ENCODE measurements at regions not wholly inside any gene's neighbourhood (a gene's known extent, or its start where the extent isn't known, plus 50 kb on each side); places are given as distances from the start of the nearest gene placed in this dataset.

GRCh38 chr4:148984951-148985350 lies 542.7 kb upstream of the NR3C2 start:
- H2AFZ ChIP-seq (ENCODE audit: low read length) = no peak overlapping the region
- 0 out of 2 replicates have a peak, but pooled peaks cover 9% of the 10 kb centered on the region for H3K9me3 ChIP-seq (ENCODE audit: low read length)
- in situ Hi-C loops (cut with HindIII; ENCODE audit: extremely low pct_ligation_motif_present, low pct_unique_long_range_greater_than_20kb) = loop anchor here (25.0 kb wide), 1 partner anchor 277 kb away; no protein-coding TSS in a partner anchor
- no peak for TF ChIP-seq ZNF761 (CRISPR knock-in tag; conservative IDR thresholded peaks at IDR 0.05)
- no peak for TF ChIP-seq ZNF264 (CRISPR knock-in tag; IDR thresholded peaks at IDR 0.05)
- TF ChIP-seq JUND (CRISPR knock-in tag; IDR thresholded peaks at IDR 0.05) = no peak
- TF ChIP-seq ZFYVE20 (CRISPR knock-in tag; IDR thresholded peaks at IDR 0.05; ENCODE audit: borderline replicate concordance, low read depth) = no peak
- TF ChIP-seq E2F2 (CRISPR knock-in tag; IDR thresholded peaks at IDR 0.05; ENCODE audit: borderline replicate concordance) = no peak
- no peak for TF ChIP-seq ZNF326 (CRISPR knock-in tag; IDR thresholded peaks at IDR 0.05; ENCODE audit: borderline replicate concordance)
- TF ChIP-seq ZNF30 (CRISPR knock-in tag; IDR thresholded peaks at IDR 0.05) = no peak
- no peak for TF ChIP-seq HIC2 (CRISPR knock-in tag; IDR thresholded peaks at IDR 0.05; ENCODE audit: low read depth)
- no peak for TF ChIP-seq RELA (CRISPR knock-in tag; IDR thresholded peaks at IDR 0.05)
- TF ChIP-seq ZNF576 (CRISPR knock-in tag; IDR thresholded peaks at IDR 0.05) = no peak
- no peak for TF ChIP-seq FOXM1 (CRISPR knock-in tag; IDR thresholded peaks at IDR 0.05)
- no peak for TF ChIP-seq HOMEZ (CRISPR knock-in tag; IDR thresholded peaks at IDR 0.05; ENCODE audit: low read depth)
- TF ChIP-seq ZNF331 (CRISPR knock-in tag; IDR thresholded peaks at IDR 0.05) = no peak
- TF ChIP-seq ZNF234 (CRISPR knock-in tag; conservative IDR thresholded peaks at IDR 0.05) = no peak
- TF ChIP-seq TGIF2 (CRISPR knock-in tag; IDR thresholded peaks at IDR 0.05) = no peak
- no peak for TF ChIP-seq ZBTB21 (CRISPR knock-in tag; IDR thresholded peaks at IDR 0.05)
- ChIA-PET CTCF (ENCODE audit: low intra/inter-chr PET ratio, low total read pairs) (no interaction called here), POLR2A (no interaction called here)
- no peaks in the 10 kb centered on the region for H3K4me1 ChIP-seq (ENCODE audit: insufficient read depth, low read length)
- H4K20me1 ChIP-seq (ENCODE audit: insufficient read depth, low read length) = no peaks in the 10 kb centered on the region
- H3K27me3 ChIP-seq (ENCODE audit: control insufficient read depth in 1 of 2, insufficient read depth in 2 of 2, low read length in 2 of 2) = no peaks in the 10 kb centered on the region
- H3K36me3 ChIP-seq (replicated peaks in 1 of 2; ENCODE audit: control insufficient read depth in 1 of 2, insufficient read depth in 2 of 2, low read length in 2 of 2) = no peaks in the 10 kb centered on the region
- H3K4me3 ChIP-seq (replicated peaks in 1 of 3; ENCODE audit: insufficient read depth in 1 of 3, low read depth in 2 of 3, low read length in 3 of 3) = no peak overlapping the region
- DNase-seq (ENCODE audit: low spot score) (no peak), ATAC-seq (no peak), FAIRE-seq (no peak)
- H3K27ac ChIP-seq (ENCODE audit: extremely low read length, insufficient read depth, low read length) = no peak overlapping the region
- H3K79me2 ChIP-seq (ENCODE audit: insufficient read depth, low read length) = no peaks in the 10 kb centered on the region
- H3K4me2 ChIP-seq (ENCODE audit: low read depth, low read length) = no peak overlapping the region
- no TSS peak for BruUV-seq (replicated peaks)
- intact Hi-C loops (cut with micrococcal nuclease; ENCODE audit: unreplicated experiment) = no loop called here
- no peak overlapping the region for H3K9ac ChIP-seq (ENCODE audit: insufficient read depth, low read depth, low read length)
- WGBS (ENCODE audit: low lambda C conversion rate) = 4% methylated on average over 2 of the region's 2 CpGs

All from HepG2 (cell line).